ENCODE measurements at regions not wholly inside any gene's neighbourhood (a gene's known extent, or its start where the extent isn't known, plus 50 kb on each side); places are given as distances from the start of the nearest gene placed in this dataset.

DNA sequence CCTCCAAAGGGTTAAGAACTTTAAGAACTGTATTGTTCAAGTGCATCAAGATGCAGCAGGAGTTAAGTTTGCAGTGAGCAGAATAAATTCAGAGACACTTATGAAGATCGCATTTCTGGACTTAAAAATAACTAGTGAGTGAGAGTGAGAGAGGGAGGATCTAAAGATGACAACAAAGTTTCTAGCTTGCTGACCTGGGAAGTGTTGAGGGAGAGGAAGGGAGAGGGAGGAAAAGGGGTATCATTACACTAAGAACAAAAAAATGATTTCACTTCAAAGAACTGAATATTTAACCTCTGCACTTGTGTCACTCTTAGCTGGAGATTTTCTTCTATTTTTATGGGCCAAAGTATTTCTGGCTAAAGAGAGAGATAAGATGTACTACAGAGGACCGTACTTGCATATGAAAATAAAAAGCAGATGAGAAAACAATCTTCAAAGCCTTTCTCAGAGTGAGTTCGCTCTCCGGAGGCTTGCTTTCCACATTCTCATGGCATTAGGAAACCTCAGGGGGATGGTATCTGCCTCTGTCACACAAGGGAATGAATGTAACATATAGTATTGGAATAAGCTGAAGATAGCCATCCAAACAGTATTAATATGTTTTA lies 91.4 kb upstream of the TJP1 start:
- Histone ChIP-seq H3K79me2 (ENCODE audit: insufficient read depth, low read length) (no peaks in the 10 kb centered on the region), H4K8ac (replicated peaks; ENCODE audit: insufficient read length, low read depth, low read length) (no peak overlapping the region), H4K20me1 (ENCODE audit: control insufficient read depth, insufficient read depth, insufficient read length) (no peaks in the 10 kb centered on the region), H3T11ph (ENCODE audit: low read length) (no peak overlapping the region), H3K4ac (ENCODE audit: low read depth, low read length) (no peak overlapping the region), H2BK5ac (ENCODE audit: insufficient read length, low read length) (no peak overlapping the region), H3K27ac (ENCODE audit: insufficient read length, low read depth, low read length) (no peak overlapping the region), H3K23me2 (ENCODE audit: insufficient read length, low read depth, low read length, poor library complexity, severe bottlenecking) (no peaks in the 10 kb centered on the region), H3K9ac (ENCODE audit: extremely low read depth, insufficient read length, low read length) (no peak overlapping the region), H4K5ac (ENCODE audit: insufficient read length, low read depth, low read length) (no peak overlapping the region), H3K18ac (ENCODE audit: insufficient read length, low read depth, low read length) (no peak overlapping the region), H2BK15ac (ENCODE audit: low read depth, low read length) (no peak overlapping the region), H3K23ac (ENCODE audit: insufficient read length, low read depth, low read length) (no peak overlapping the region), H3K56ac (ENCODE audit: insufficient read length, low read depth, low read length) (no peak overlapping the region), H2AFZ (ENCODE audit: low read length) (no peak overlapping the region), H3K27me3 (ENCODE audit: insufficient read depth, low read length) (no peaks in the 10 kb centered on the region), H3K4me1 (ENCODE audit: insufficient read depth, low read length) (no peaks in the 10 kb centered on the region; the same call in 1 of the 2 replicates), H3K79me1 (ENCODE audit: insufficient read depth, low read depth, low read length, poor library complexity, severe bottlenecking) (no peaks in the 10 kb centered on the region), H2AK5ac (ENCODE audit: insufficient read length, low read length) (no peak overlapping the region), H3K4me2 (ENCODE audit: insufficient read depth, insufficient read length, low read length) (no peak overlapping the region), H2BK12ac (ENCODE audit: insufficient read length, low read depth, low read length) (no peak overlapping the region), H2BK20ac (ENCODE audit: low read depth, low read length, poor library complexity, severe bottlenecking) (no peak overlapping the region), H3K14ac (ENCODE audit: insufficient read depth, low read length) (no peak overlapping the region), H3K9me3 (ENCODE audit: control insufficient read depth, low read depth, low read length) (no peaks in the 10 kb centered on the region), H2BK120ac (ENCODE audit: low read depth, low read length, poor library complexity, severe bottlenecking) (no peak overlapping the region), H4K91ac (ENCODE audit: insufficient read length, low read depth, low read length) (no peak overlapping the region)
- no peaks in the 10 kb centered on the region; the same call in 1 of the 2 replicates for H3K27me3 Mint-ChIP-seq (ENCODE audit: low read depth)
- H3K4me3 Mint-ChIP-seq: no peak overlapping the region
- no peak for DNase-seq
- no peak overlapping the region for H3K27ac Mint-ChIP-seq
- peaks cover 20 to 23% of the 10 kb centered on the region in 2 experiments for H3K4me1 Mint-ChIP-seq
- peaks cover 13% of the 10 kb centered on the region in 2 experiments for H3K9me3 Mint-ChIP-seq
- no peak for TF ChIP-seq CTCF (conservative IDR thresholded peaks at IDR 0.05)
- WGBS (ENCODE audit: extremely low coverage, insufficient read length, low lambda C conversion rate): no CpG with 5 or more reads among the region's 4 CpGs
- H3K36me3 Mint-ChIP-seq (ENCODE audit: insufficient read depth in 1 of 3, low read depth in 3 of 3): peaks cover 3 to 16% (median 3%) of the 10 kb centered on the region in 3 experiments; a peak in 3 of 7 replicates
